HG03571 (cell line): ENCODE measurements at regions not wholly inside any gene's neighbourhood (a gene's known extent, or its start where the extent isn't known, plus 50 kb on each side); places are given as distances from the start of the nearest gene placed in this dataset.

Experiments
- ATAC-seq: cut with Tn5 transposase; IDR thresholded peaks from one replicate; pipeline ENCODE4 v1.9.1; 2021; ENCODE audit not compliant: unreplicated experiment

DNA sequence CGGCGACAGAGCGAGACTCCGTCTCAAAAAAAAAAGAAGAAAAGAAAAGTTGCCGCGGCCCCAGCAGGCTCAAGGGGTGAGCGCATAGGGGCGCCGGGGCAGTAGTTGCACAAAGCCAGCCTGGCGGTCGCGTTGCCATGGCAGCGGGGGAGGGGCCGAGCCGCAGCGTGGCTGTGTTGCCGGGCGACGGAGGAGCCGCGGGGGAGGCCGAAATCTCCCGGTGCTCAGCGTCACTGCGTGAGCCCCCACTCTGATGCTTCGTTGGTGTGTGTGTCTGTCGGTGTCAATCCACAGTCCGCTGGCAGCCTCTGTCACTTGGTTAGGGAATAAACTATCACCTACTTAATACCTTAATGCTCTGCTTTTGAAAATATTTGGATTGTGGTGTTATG, 82.9 kb upstream of the C1QTNF9B start:
- ATAC-seq: peak; percentile 75

DNA sequence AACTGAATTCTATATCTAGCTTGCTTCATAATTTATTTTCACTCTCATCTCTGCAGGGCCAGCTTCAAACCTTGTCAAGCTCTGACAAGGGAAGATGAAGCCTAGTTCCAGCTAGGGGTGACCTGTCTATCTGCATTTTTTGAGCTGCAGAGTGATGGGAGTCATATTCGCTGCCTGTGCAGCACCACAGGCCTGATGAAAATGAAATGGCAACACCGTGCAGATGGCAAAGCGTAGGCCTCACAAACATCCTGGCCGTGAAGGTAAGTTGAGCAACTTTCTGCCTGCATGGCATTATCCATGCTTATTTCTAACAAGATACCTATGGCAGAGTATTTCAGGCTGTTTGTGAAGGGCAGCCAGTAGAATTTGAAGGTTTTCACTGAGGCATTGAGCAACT, 86.4 kb upstream of the C1QTNF9B start:
- ATAC-seq: no peak

DNA sequence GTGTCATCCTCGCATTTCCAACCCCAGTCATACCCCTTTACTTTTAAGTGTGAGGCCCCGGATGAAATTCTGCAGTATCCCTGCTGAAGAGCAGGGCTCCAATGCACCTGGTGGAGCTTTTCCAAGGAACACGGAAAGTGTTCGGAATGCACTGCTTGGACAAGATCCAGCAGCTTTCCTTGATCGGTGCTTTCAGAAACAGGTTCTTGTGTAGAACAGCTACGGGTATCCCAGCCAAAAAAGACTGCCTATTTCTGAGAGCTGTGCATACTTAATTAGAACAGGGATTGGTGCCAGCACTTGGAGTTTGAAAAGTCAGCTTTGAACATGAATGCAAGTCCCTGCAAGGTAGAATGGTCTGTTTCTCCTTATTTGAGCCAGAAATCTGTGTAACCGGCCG, 87.2 kb upstream of the C1QTNF9B start:
- no peak for ATAC-seq

DNA sequence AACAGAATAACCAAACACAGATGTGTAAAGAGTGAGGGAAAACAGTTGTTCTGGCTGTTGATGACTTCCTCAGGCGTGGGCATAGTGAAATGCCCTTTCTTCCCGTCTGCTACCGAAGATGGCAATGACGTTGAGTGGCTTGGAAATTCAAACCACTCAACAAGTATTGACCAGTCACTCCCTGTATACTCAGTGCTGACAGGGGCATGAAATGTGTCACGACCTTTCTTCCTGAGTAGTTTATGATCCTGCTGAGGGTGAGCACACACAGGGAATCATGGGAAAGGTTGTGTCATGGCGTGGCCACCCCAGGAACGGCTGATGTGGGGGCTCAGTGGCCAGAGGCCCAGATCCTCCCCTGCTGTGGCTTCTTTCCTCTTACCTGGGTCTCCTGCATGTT, 87.8 kb upstream of the C1QTNF9B start:
- ATAC-seq: no peak

DNA sequence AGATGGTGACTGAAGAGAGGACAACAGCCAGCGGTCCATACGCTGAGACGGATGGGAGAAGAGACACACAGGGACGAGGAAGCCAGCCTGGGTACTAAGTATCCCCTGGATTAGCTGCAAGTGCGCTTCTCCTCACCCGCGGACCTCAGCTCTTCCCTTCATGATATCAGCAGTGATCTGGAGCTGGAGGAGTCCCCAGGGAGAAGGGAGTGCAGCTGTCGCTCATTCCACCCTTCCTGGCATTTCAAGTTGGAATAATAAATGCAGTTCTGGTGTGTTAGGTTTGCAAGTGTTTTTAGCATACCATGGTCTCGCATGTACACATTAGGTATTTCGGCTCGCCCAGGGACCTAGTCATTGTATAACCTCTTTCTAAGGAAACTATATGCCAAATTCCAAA, 88.5 kb upstream of the C1QTNF9B start:
- ATAC-seq: no peak

DNA sequence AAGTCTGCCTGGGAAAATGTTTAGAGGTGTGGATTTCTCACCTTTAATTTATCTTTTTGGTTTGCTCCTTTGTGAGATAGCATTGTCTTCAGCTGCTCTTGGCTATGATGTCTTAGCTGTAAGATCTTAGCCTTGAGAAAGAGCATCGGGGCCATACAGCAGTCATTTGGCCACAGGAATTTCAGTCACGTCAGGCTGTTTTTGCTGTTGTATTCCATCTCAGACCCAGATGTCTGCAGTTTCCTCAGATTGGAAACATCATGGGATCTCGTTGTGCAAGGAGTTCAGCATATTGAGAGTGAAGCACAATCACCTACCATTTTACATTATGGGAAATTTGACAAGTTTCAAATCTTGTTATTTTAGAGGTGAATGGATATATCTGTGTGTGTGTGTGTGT, 89.3 kb upstream of the C1QTNF9B start:
- no peak for ATAC-seq

DNA sequence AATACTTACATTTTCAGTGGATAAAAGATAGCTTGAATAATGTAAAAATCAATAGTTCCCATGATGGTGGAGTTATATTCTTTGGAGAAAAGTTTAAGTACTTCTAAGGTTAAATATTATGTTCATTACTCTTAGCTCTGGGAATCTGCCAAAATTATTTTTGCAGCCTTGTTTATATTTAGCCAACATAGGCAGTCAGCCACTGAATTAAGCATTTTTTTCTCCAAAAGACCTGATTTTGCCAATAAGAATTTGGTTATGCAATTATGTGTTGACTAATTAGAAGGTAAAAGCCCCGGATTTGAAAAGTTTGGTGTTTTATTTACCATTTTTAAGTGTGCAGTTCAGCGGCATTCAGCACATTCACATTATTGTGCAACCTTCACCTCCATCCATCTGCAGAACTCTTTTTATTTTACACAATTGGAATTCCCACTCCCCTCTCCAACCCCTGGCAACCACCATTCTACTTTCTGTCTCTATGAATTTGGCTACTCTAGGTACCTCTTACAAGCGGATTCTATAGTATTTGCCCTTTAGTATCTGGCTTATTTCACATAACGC, 90.1 kb upstream of the C1QTNF9B start:
- no peak for ATAC-seq

DNA sequence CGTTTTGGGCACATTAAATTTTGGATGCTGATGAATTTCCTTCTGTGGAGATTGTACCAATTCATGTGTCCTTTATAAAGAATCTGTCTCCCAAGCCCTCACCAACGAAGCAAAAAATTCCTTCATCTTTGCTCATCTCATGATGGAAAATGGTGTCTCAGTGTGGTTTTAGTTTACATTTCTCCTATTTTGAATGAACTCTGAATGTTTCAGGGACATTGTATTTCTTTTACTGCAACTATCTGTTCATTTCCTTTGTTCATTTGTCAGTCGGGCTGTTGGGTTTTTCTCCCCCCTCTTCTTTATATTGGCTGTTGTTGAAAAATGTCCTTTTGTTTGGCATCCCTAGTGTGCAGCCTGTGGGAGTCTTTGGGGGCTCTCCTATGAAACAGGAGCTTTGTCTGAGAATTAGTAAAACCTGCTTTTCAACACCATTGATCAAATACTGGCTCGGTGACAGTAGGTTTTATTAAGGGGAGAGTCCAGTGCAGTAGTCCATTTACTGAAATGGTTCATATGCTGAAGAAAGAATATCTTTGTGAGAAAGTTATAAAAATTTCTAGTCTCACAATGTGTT, 91.3 kb upstream of the C1QTNF9B start:
- ATAC-seq: no peak

DNA sequence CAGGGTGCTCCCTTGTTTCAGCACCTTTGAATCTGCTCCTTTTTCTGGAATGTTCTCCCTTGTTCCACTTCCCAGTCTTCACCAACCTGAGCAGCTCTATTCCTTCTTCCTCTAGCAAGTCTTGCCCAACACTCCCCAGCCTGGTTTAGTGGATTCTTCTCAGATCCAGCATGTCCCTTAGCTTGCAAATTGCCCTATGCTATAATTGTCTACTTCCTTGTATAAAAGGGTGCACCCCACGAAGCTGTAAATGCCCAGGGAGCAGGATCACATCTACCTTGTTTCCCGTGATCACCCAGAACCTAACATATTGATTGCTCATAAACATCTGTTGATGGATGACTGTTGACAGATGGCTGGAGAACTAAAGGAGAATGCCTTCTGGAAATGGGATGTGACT, 93.2 kb upstream of the C1QTNF9B start:
- no peak for ATAC-seq

DNA sequence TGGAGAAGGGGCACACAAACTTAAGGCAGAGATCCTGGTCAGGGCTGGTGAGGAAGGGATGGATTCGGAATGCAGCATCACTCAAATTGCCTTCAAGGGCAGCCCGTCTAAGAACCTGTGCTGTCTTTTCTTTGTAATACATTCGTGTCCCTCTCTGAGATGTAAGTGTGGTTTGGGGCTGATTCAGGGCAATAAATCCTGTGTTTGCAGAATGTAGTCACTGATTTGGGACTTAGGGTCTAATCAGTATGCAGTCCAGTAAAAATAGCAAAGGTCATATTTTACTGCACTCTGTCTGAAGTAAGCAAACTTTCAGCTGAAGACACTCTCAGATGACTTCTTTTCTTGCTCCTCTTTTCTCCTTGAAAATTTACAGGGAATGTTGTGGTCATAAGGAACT, 93.8 kb upstream of the C1QTNF9B start:
- no peak for ATAC-seq

DNA sequence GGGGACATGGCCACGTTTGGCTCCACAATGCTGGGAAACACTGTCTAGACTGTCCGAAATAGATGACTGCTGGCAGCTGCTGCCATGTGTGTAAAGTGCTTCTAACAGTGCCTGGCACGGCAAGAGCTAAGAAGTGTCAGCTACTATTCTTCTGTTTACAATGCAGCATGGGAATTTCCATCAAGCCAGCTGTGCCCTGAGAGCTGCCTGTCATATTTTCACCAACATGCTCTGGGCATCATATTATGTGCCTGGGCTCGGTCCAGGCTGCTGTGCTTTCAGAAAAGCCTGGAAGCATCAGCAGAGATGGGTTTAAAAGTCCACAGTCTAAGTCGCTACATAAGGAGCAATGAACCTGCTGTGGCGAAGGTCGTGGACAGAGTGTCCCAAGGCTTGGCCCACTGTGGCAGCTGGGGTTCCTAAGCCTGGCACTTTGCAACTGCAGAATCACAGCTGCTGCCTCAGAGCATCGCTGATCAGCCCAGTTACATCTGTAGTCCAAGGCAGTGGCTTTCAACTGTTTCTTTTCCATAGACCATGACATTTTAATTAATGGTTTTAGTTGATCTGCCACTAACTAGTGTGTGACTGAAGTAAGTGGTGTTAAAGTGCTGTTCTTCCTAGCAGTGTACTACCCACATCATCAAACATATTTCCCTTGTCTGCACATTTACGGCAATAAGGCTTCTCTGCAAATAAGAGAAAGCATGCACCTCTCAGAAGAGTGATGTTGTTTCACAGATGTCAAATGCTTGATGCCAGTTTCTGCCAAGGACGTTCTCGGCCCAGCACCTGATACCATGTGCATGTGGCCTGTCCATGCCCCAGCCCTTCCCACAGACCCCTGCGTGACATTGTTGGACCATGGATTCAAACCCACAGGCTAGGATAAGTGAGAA, 95.7 kb upstream of the C1QTNF9B start:
- no peak for ATAC-seq

DNA sequence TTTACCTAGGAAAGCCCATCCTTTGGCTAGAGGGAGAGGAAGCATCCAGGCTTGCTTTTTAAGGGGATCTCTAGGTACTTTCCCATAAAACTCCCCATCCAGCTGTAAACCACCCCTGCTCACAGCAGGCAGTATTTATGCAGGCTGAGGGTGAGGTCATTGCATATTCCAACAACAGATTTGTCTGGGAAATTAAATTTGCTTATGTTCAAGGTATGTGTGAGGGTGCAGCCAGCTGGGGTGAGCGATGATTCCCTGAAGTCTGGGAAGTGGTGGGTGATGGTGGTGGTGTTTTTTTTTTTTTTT, 96.3 kb upstream of the C1QTNF9B start:
- no peak for ATAC-seq

DNA sequence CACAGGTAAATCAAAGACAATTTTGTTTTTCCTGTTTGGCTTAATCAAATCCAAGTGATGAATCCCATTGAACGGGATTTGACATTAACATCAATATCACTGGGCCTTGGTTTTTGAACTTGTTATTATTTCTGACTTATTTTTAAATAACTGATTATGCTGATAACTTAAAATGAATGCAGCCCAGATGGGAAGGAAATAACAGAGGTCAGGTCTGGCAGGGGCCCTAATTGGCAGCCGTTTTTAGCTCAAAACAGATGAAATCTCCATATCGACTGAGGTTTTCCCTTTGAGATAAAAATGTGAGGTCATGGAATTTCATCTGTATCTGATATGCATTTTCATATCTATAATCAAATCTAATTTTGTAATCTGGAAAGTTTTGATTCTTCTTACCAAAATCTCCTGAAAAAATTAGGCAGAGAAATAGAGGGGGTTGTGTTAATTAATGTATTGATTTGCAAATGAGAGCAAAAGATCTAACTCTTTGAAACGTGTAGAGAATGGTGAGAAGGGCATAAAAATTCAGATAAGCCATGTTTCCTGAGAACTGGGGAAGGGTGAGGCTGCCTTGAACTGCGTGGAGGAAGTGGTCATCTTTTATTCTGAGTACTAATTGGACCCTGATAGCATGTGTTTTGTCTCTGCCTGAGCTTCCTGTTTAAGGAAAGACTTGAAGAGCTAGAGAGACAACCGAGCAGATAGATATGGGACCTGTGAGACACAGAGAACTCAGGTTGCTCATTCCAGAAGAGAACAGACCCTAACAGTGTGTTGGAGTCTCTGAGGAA, 98.2 kb upstream of the C1QTNF9B start:
- ATAC-seq: no peak

DNA sequence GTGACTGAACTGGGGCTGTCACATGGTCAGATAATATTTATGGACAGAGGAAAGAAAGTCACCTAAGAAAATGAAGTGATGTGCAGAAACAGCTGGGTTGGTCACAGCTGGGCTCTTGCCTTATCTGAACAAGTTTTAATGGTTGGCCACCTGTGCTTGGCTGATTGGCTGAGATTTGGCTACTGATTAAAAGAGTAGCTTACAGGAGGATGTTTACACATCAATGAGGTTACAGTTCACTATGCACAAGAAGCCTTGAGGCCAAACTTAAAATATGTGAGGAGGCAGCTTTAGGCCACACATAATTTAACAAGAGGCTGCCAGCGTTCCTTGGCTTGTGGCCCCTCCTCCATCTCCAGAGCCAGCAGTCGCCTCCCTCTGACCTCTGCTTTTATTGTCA, 99.2 kb upstream of the C1QTNF9B start:
- no peak for ATAC-seq

DNA sequence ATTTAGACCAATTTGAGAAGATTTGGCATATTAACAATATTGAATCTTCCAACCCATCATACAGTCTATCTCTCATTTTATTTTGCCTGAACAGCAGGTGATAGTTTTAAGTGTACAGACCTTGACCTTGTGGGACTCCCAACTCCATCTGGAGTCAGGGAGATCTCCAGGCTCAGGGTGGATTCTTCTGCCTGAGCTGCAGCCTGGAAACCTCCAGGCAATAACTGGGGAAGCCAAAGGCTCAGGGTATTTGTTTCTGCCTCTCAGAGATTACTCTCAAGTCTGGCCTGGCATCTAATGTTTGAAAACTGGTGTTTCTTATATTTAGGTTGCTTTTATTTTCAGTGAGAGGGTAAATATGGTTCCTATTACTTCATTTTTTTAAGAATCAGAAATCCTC, 102.1 kb upstream of the C1QTNF9B start:
- no peak for ATAC-seq

DNA sequence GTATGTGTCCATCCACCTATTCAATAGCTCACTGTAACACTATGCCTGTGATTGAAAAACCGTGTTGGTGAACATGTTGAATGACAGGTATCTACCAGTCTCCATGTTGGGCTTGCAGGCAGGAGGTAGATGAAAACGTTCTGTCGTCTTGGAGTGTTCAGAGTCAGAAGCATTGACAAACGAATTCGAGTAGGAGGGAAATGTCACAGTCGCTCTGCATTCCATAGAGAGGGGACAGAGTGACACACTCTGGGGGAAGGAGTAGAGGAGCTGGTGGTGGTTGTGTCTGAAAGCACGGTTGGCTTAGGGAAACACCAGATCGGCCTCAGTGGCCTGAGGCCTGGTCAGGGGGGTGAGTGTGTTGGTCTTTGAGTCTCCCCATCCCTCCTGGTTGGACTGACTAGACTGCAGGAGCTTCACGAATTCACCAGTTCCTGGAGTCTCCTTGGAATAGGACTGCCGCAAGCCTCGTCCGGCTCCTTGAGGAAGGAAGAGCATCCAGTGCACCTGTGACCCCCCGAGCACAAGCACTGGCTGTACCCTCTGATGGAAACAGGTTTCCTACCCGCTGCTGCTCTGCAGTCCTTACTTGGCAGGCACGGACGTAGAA, 105.0 kb upstream of the C1QTNF9B start:
- ATAC-seq: no peak

DNA sequence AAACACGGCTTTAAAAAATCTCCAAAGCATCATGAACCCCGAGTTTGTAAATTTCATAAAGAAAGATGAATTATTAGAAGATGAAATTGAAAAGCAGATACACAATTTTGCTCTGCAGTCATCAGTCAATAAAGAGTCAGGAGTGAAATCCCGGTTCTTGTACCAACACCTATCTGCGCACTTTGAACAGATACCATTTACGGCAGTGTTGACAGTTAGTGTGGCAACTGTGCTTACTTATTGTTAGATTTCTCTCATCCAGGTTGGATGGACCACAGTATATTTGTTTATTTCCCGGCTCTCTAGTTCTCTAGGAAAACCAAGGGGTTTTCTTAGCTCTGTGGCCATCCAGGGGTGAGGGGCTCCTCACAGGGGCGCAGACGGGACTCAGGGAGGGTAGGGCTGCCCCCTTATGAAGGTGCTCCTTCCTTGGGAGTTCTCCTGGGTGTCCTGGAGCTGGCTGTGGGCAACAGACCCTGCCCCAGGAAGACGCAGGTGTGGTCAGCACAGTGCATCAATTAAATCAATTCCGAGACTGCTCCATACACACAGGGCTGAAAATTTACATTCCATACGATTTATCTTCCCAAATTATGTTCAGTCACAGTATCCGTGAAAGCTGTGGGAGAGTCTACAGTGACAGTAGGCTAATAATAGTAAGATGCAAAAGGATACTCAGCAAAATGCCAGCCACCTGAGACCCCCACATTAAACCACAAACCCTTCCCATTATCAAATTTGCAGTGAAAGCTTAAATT, 107.0 kb upstream of the C1QTNF9B start:
- no peak for ATAC-seq

DNA sequence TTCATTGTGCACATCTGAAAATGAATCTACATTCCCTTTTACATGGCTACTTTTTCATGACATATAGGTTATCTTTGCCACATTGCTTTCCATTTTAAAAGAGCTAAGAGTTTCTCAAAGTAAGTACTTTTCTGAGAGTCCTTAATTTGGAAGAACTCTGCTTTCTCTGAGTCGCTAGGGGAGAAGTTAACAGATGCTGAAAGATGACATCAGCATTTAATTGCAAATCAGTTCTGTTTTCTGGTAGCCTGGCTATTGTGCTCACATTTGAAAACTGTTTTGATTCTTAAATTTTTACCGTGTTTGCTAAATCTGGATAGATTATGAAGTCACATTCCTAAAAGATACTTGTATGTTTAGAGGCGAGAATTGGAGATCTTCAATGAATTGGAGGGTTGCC, 107.7 kb upstream of the C1QTNF9B start:
- no peak for ATAC-seq

DNA sequence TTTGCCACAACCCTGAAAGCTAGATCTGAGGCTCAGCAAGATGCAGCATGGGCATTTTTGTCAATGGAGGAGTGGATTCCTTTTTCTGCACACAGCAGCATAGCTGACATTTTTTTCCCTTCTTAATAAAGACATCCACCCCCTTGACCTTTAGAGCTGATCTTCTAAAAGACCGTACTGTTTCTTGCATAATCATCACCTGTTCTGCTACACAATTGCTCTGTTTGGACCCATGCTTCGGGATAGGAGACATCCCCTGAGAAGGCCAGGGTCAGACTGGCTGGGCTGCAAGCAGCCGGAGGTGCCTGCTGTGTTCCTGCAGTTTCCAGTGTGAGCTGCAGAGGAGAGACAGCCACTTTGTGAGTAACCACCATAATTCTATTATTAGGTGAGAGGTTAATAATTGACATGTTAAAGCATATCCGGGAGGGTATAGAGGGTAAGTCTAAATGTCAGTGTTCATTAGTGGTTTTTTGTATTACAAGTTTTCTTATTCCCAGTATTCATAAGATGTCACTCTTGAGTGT, 108.5 kb upstream of the C1QTNF9B start:
- ATAC-seq: peak; percentile 76

DNA sequence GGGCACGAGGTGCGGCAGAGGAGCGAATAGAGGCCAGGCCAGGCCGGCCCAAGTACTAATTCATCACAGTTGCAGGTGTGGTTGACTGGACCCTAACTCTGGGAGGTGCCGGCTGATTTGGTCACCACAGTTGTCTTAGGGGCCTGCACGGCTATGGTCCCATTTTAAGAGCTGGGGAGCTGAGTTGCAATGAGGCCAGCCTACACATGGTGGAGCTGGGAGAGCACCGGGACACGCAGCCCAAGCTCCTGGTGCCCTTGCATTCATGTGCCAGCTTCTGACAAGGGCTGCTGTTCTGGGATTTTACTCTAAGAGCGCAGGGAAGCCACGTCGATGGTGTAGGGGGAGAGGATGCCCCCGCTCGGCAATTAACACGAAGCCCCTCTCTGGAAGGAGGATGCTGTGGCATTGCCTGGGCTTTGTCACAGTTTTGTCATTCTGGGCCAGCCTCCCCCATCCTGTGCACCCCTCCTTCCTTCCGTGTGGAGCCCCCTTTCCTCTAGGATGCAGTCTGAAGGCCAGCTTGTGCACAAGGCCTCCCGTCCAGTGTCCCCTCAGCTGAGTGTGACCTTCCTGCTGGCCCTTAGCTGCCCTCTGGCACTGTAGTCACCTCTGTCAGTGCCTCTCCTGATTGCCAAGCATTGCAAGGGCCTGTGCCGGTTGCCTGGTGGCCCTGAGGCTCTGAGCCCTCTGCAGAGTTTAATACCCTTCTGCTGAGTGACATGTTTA, 109.4 kb upstream of the C1QTNF9B start:
- ATAC-seq: no peak
